Hepatocyte (in vitro differentiated cells): ENCODE measurements at regions not wholly inside any gene's neighbourhood (a gene's known extent, or its start where the extent isn't known, plus 50 kb on each side); places are given as distances from the start of the nearest gene placed in this dataset.

Source experiments
- DNase-seq: peaks from one replicate; pipeline ENCODE4 v3.0.0-alpha.2; 2016; ENCODE audit warnings: low spot score
- H2AFZ ChIP-seq: fragments of 200-600 bp; sonication (generic); 2 replicates; pipeline ENCODE4 v1.6.0; 2016; ENCODE audit warnings: antibody characterized with exemption, mild to moderate bottlenecking
- H3K27ac ChIP-seq: fragments of 200-600 bp; sonication (generic); 2 replicates; pipeline ENCODE4 v1.5.1; 2016; ENCODE audit warnings: mild to moderate bottlenecking
- H3K27me3 ChIP-seq: fragments of 200-600 bp; sonication (generic); 2 replicates; pipeline ENCODE4 v1.6.1; 2016
- H3K36me3 ChIP-seq: fragments of 200-600 bp; sonication (generic); replicated peaks from 2 replicates; pipeline ENCODE4 v1.5.1; 2016; ENCODE audit warnings: low read depth; ENCODE audit not compliant: insufficient read depth
- H3K4me1 ChIP-seq: fragments of 200-600 bp; sonication (generic); 2 replicates; pipeline ENCODE4 v1.5.1; 2016; ENCODE audit warnings: mild to moderate bottlenecking, moderate library complexity; ENCODE audit not compliant: insufficient read depth
- H3K4me2 ChIP-seq: fragments of 200-600 bp; sonication (generic); 2 replicates; pipeline ENCODE4 v1.6.0; 2016
- H3K4me3 ChIP-seq: fragments of 200-600 bp; sonication (generic); 2 replicates; pipeline ENCODE4 v1.5.1; 2016; ENCODE audit warnings: mild to moderate bottlenecking
- H3K79me2 ChIP-seq: fragments of 200-600 bp; sonication (generic); 2 replicates; pipeline ENCODE4 v1.6.0; 2017; ENCODE audit warnings: mild to moderate bottlenecking
- H3K9me2 ChIP-seq: fragments of 200-600 bp; sonication (generic); replicated peaks from 2 replicates; pipeline ENCODE4 v1.6.0; 2017; ENCODE audit warnings: mild to moderate bottlenecking; ENCODE audit not compliant: insufficient read depth
- H3K9me3 ChIP-seq: fragments of 200-600 bp; sonication (generic); 2 replicates; pipeline ENCODE4 v1.5.1; 2016; ENCODE audit warnings: low read depth, mild to moderate bottlenecking
- H4K20me1 ChIP-seq: fragments of 200-600 bp; sonication (generic); 2 replicates; pipeline ENCODE4 v1.6.0; 2016; ENCODE audit warnings: mild to moderate bottlenecking; ENCODE audit not compliant: insufficient read depth, poor library complexity, severe bottlenecking
- EZH2 ChIP-seq: fragments of 200-600 bp; sonication (generic); IDR thresholded peaks from 2 replicates; pipeline ENCODE4 v1.6.1; 2016; ENCODE audit warnings: antibody characterized with exemption, mild to moderate bottlenecking, borderline replicate concordance
- EZH2phosphoT487 ChIP-seq: fragments of 200-600 bp; sonication (generic); IDR thresholded peaks from one replicate; pipeline ENCODE4 v1.6.1; 2018; ENCODE audit warnings: antibody characterized with exemption, mild to moderate bottlenecking, low read depth, moderate library complexity; ENCODE audit not compliant: unreplicated experiment, severe bottlenecking
- whole genome bisulfite sequencing: methylation state at CpG from one replicate; pipeline ENCODE4 v1.1.6; 2016; ENCODE audit warnings: low lambda C conversion rate; ENCODE audit errors: missing lambda C conversion rate; 5-methylcytosine and 5-hydroxymethylcytosine counted together
- TF ChIP-seq, protein P1 (sequence below): fragments of 200-600 bp; sonication (generic); IDR thresholded peaks from 2 replicates; pipeline ENCODE4 v1.5.1; 2016; ENCODE audit warnings: antibody characterized with exemption, mild to moderate bottlenecking; ENCODE audit not compliant: poor library complexity

DNA sequence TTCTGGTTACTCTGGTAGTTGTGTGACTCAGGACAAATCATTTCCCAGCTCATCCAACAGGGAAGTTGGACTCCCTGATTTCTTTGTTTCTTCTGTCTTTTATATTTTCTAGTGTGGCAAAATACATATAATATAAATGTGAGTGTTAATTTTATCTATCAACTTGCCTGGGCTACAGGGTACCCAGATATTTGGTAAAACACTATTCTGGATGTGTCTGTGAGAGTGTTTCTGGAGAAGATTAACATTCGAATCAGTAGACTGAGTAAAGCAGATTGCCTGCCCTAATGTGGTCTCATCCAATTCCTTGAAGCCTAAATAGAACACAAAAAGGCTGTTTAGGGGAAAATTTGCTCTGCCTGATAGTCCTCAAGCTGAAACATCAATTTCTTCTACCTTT, 91.1 kb upstream of the EPCAM start:
- Histone ChIP-seq H4K20me1 (no peaks in the 10 kb centered on the region), H3K4me2 (no peak overlapping the region), H3K27me3 (no peaks in the 10 kb centered on the region), H3K4me1 (peaks cover 10% of the 10 kb centered on the region), H3K9me2 (no peaks in the 10 kb centered on the region), H3K36me3 (no peaks in the 10 kb centered on the region), H3K4me3 (no peak overlapping the region), H3K27ac (no peak overlapping the region), H3K9me3 (no peaks in the 10 kb centered on the region), H2AFZ (no peak overlapping the region), H3K79me2 (no peaks in the 10 kb centered on the region)
- TF ChIP-seq EZH2 (no peak), EZH2phosphoT487 (no peak)
- TF ChIP-seq, protein P1, sequence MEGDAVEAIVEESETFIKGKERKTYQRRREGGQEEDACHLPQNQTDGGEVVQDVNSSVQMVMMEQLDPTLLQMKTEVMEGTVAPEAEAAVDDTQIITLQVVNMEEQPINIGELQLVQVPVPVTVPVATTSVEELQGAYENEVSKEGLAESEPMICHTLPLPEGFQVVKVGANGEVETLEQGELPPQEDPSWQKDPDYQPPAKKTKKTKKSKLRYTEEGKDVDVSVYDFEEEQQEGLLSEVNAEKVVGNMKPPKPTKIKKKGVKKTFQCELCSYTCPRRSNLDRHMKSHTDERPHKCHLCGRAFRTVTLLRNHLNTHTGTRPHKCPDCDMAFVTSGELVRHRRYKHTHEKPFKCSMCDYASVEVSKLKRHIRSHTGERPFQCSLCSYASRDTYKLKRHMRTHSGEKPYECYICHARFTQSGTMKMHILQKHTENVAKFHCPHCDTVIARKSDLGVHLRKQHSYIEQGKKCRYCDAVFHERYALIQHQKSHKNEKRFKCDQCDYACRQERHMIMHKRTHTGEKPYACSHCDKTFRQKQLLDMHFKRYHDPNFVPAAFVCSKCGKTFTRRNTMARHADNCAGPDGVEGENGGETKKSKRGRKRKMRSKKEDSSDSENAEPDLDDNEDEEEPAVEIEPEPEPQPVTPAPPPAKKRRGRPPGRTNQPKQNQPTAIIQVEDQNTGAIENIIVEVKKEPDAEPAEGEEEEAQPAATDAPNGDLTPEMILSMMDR = no peak
- no peak for DNase-seq
- 100% methylated on average over 1 of the region's 1 CpG for WGBS

DNA sequence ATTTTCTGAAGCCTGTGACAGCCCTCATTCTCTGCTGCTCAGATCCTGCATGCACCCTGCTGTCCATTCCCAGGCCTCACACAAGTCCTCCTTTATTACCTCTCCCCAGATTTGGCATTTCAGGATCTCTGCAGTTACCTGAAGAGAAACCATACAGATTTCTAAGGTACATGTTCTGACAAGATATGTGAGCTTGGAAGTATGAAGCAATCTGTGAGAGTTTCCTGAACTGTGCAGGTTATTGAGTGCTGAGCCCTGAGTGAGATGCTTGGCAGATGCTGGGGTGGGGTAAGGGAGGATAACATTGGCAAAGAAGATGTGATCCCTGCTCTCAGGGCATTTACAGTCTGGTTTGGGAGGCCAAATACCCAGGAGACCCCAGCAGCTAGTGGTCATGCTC, 91.9 kb upstream of the EPCAM start:
- H3K9me2 ChIP-seq = no peaks in the 10 kb centered on the region
- H2AFZ ChIP-seq = no peak overlapping the region
- H3K36me3 ChIP-seq = no peaks in the 10 kb centered on the region
- no peaks in the 10 kb centered on the region for H3K79me2 ChIP-seq
- H3K27me3 ChIP-seq = no peaks in the 10 kb centered on the region
- peaks cover 10% of the 10 kb centered on the region for H3K4me1 ChIP-seq
- no peak for DNase-seq
- no peak for TF ChIP-seq EZH2phosphoT487
- TF ChIP-seq EZH2 = no peak
- TF ChIP-seq, protein P1 = no peak
- no peaks in the 10 kb centered on the region for H3K9me3 ChIP-seq
- no peak overlapping the region for H3K4me3 ChIP-seq
- H3K27ac ChIP-seq = no peak overlapping the region
- no peak overlapping the region for H3K4me2 ChIP-seq
- H4K20me1 ChIP-seq = no peaks in the 10 kb centered on the region

DNA sequence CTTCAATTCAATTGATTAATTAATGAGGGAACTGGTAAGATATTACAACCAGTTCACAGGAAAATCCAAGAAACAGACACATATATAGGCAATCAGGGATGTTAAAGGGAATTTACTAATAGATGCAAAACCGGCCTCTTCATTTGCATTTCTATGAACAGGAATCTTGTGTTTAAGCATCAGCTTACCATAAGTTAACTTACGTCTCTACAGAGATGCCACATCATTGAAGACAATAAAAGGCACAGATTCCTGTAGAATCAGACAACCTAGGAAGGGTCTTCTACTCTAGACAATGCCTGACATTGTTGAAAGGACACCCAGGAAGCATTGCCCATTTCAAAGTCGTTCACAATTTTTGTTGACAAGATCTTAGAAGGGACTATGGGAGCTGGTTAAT, 93.0 kb upstream of the EPCAM start:
- Histone ChIP-seq H3K27me3 (no peaks in the 10 kb centered on the region), H4K20me1 (no peaks in the 10 kb centered on the region), H3K36me3 (no peaks in the 10 kb centered on the region), H3K27ac (no peak overlapping the region), H3K9me3 (no peaks in the 10 kb centered on the region), H3K9me2 (no peaks in the 10 kb centered on the region), H2AFZ (no peak overlapping the region), H3K4me1 (peaks cover 19% of the 10 kb centered on the region), H3K79me2 (no peaks in the 10 kb centered on the region), H3K4me2 (no peak overlapping the region), H3K4me3 (no peak overlapping the region)
- TF ChIP-seq, protein P1 = no peak
- TF ChIP-seq EZH2phosphoT487 (no peak), EZH2 (no peak)
- no peak for DNase-seq
- 77% methylated on average over 3 of the region's 3 CpGs for WGBS

DNA sequence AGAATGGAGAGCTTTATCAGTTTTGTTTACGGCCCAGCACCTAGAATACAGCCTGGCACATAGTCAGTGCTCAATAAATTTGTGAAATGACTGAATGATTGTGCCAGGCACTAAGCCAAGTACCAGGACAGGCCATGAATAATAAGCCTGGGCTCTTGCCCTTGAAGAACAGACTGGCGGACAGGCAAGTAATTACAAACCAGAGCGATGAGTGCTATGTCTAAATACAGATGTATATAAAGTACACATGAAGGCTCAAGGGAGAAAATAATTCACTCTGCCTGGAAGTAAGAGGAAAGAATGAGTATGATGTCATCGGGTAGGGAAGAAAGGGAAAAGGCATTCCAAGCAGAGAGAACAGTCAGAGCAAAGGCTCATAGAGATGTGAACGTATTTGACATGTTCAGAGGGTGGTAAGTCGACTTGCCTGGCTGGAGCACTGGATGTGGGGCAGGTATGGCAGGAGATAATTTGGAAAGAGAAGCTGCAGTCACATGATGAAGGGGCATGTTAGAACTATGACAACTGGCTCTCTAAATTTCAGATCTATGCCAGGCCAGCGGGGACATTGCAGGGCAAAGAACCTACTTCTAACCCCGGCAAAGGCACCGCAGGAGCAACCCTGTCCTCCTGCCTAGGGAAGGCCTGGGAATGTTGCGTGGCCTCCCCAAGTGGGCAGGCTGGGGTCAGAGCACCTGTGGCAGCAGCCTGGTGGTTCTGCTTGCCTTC, 94.9 kb upstream of the EPCAM start:
- Histone ChIP-seq H3K79me2 (no peaks in the 10 kb centered on the region), H3K27ac (peak overlapping the region; percentile 49), H3K4me3 (no peak overlapping the region), H3K9me2 (no peaks in the 10 kb centered on the region), H3K27me3 (no peaks in the 10 kb centered on the region), H3K9me3 (no peaks in the 10 kb centered on the region), H4K20me1 (no peaks in the 10 kb centered on the region), H3K4me2 (no peak overlapping the region), H3K36me3 (no peaks in the 10 kb centered on the region), H2AFZ (no peak overlapping the region), H3K4me1 (peaks cover 28% of the 10 kb centered on the region)
- WGBS = 77% methylated on average over 10 of the region's 10 CpGs
- TF ChIP-seq, protein P1 = no peak
- no peak for TF ChIP-seq EZH2phosphoT487
- TF ChIP-seq EZH2 = no peak
- peak; percentile 46 for DNase-seq
